WTC11 (cell line): ENCODE measurements at regions not wholly inside any gene's neighbourhood (a gene's known extent, or its start where the extent isn't known, plus 50 kb on each side); places are given as distances from the start of the nearest gene placed in this dataset.

Experiments used
- ATAC-seq: fragments of 200-7000 bp; cut with Tn5 transposase; 2 replicates; pipeline ENCODE4 v1.10.0; 2021; ENCODE audit warnings: mild to moderate bottlenecking, moderate library complexity
- CTCF ChIA-PET: fragments of 300-600 bp; sonication (Branson Sonifier 250); formaldehyde crosslinking; loops from one replicate; lab custom pipeline; 2021; ENCODE audit warnings: antibody characterized with exemption; lab: Charles Lee
- POLR2A ChIA-PET: fragments of 350-600 bp; sonication (Branson Sonifier 250); formaldehyde crosslinking; loops from one replicate; lab custom pipeline; 2021; ENCODE audit warnings: antibody characterized with exemption; lab: Charles Lee
- DNase-seq: peaks from one replicate; pipeline ENCODE4 v3.0.0; 2021; ENCODE audit warnings: low spot score
- H3K27ac Mint-ChIP-seq: 2 replicates; pipeline ENCODE4 v1.8.0; 2021; ENCODE audit warnings: mixed read lengths
- H3K27me3 Mint-ChIP-seq: 2 replicates; pipeline ENCODE4 v1.8.0; 2021; ENCODE audit warnings: low read depth, mild to moderate bottlenecking, moderate library complexity, mixed read lengths
- H3K36me3 Mint-ChIP-seq: 2 replicates; pipeline ENCODE4 v1.8.0; 2021; ENCODE audit warnings: mixed read lengths
- H3K4me1 Mint-ChIP-seq: 2 replicates; pipeline ENCODE4 v1.8.0; 2022; ENCODE audit warnings: mixed read lengths
- H3K4me3 Mint-ChIP-seq: 2 replicates; pipeline ENCODE4 v1.8.0; 2021; ENCODE audit warnings: mild to moderate bottlenecking, moderate library complexity, mixed read lengths
- H3K9me3 Mint-ChIP-seq: 2 replicates; pipeline ENCODE4 v1.8.0; 2021; ENCODE audit warnings: mixed read lengths
- CREM ChIP-seq: sonication (generic); formaldehyde crosslinking; IDR thresholded peaks from 2 replicates; pipeline ENCODE4 v1.8.1; 2022; ENCODE audit warnings: mild to moderate bottlenecking, missing genetic modification reagents, moderate library complexity
- FOXK1 ChIP-seq: sonication (generic); formaldehyde crosslinking; IDR thresholded peaks from 2 replicates; pipeline ENCODE4 v1.8.0; 2022; ENCODE audit warnings: mild to moderate bottlenecking, moderate library complexity, missing genetic modification reagents
- GTF2I ChIP-seq: fragments of 250-450 bp; sonication (Bioruptor Pico); conservative IDR thresholded peaks from 2 replicates; pipeline ENCODE4 v1.4.0; 2021; ENCODE audit warnings: mild to moderate bottlenecking
- KAT7 ChIP-seq: sonication (generic); formaldehyde crosslinking; IDR thresholded peaks from 2 replicates; pipeline ENCODE4 v1.8.1; 2023; ENCODE audit warnings: missing genetic modification reagents, mild to moderate bottlenecking, borderline replicate concordance
- MXD4 ChIP-seq: fragments of 250-450 bp; sonication (Bioruptor Pico); IDR thresholded peaks from 2 replicates; pipeline ENCODE4 v1.8.0; 2021; ENCODE audit warnings: mild to moderate bottlenecking, moderate library complexity, borderline replicate concordance
- NFE2L1 ChIP-seq: sonication (generic); formaldehyde crosslinking; IDR thresholded peaks from 2 replicates; pipeline ENCODE4 v1.8.1; 2023; ENCODE audit warnings: missing genetic modification reagents
- NR3C1 ChIP-seq: sonication (generic); formaldehyde crosslinking; conservative IDR thresholded peaks from 2 replicates; pipeline ENCODE4 v1.8.1; 2023; ENCODE audit warnings: low read depth, mild to moderate bottlenecking, missing genetic modification reagents
- ZNF138 ChIP-seq: sonication (generic); formaldehyde crosslinking; conservative IDR thresholded peaks from 2 replicates; pipeline ENCODE4 v1.8.1; 2022; ENCODE audit warnings: mild to moderate bottlenecking, moderate library complexity, missing genetic modification reagents
- ZNF317 ChIP-seq: sonication (generic); formaldehyde crosslinking; IDR thresholded peaks from 2 replicates; pipeline ENCODE4 v1.8.1; 2023; ENCODE audit warnings: low read depth, mild to moderate bottlenecking, moderate library complexity, missing genetic modification reagents, borderline replicate concordance
- ZNF416 ChIP-seq: fragments of 250-450 bp; sonication (Bioruptor Pico); IDR thresholded peaks from 2 replicates; pipeline ENCODE4 v1.9.0; 2021; ENCODE audit warnings: mild to moderate bottlenecking, inconsistent platforms
- TF ChIP-seq, protein P1 (sequence below): fragments of 200-600 bp; IDR thresholded peaks from 2 replicates; pipeline ENCODE4 v1.8.0; 2022; ENCODE audit warnings: antibody characterized with exemption
- TF ChIP-seq, protein P2 (sequence below): sonication (generic); formaldehyde crosslinking; IDR thresholded peaks from 2 replicates; pipeline ENCODE4 v1.8.0; 2022; ENCODE audit warnings: mild to moderate bottlenecking, missing genetic modification reagents
- TF ChIP-seq, protein P3 (sequence below): sonication (generic); formaldehyde crosslinking; IDR thresholded peaks from 2 replicates; pipeline ENCODE4 v1.8.1; 2022; ENCODE audit warnings: low read depth, mild to moderate bottlenecking, moderate library complexity, missing genetic modification reagents, borderline replicate concordance
- TF ChIP-seq, protein P4 (sequence below): sonication (generic); formaldehyde crosslinking; IDR thresholded peaks from 2 replicates; pipeline ENCODE4 v1.8.0; 2023; ENCODE audit warnings: mild to moderate bottlenecking, missing genetic modification reagents
- TF ChIP-seq, protein P5 (sequence below): sonication (generic); formaldehyde crosslinking; conservative IDR thresholded peaks from 2 replicates; pipeline ENCODE4 v1.8.1; 2022; ENCODE audit warnings: mild to moderate bottlenecking, missing genetic modification reagents
- TF ChIP-seq, protein P6 (sequence below): fragments of 250-450 bp; sonication (Bioruptor Pico); IDR thresholded peaks from 2 replicates; pipeline ENCODE4 v2.1.2; 2022; ENCODE audit warnings: mild to moderate bottlenecking, moderate library complexity
- TF ChIP-seq, protein P7 (sequence below): fragments of 250-450 bp; sonication (Bioruptor Pico); IDR thresholded peaks from 2 replicates; pipeline ENCODE4 v1.9.0; 2021; ENCODE audit warnings: mild to moderate bottlenecking
- TF ChIP-seq, protein P8 (sequence below): sonication (generic); formaldehyde crosslinking; IDR thresholded peaks from 2 replicates; pipeline ENCODE4 v1.8.0; 2023; ENCODE audit warnings: missing genetic modification reagents
- TF ChIP-seq, protein P9 (sequence below): sonication (generic); formaldehyde crosslinking; IDR thresholded peaks from 2 replicates; pipeline ENCODE4 v1.8.1; 2023; ENCODE audit warnings: mild to moderate bottlenecking, moderate library complexity, missing genetic modification reagents

DNA sequence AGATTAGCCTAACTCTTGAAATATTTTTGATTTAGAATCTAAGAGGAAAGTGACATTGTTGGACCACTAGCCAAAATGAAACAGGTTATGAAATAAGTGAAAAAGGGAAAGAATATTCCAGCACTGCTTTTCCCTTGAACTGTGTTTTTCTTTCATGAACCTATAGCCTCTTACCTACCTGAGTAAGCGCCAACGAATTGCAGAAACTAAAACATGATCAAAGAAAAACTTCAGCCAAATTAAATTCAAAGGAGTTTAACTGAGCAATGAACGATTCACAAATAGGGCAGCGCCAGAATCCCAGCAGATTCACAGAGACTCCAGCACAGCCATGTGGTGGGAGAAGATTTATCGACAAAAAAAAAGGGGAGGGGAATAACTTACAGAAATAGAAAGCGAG is 518.6 kb downstream of the PIK3C3 start (continued):
- TF ChIP-seq, protein P1, sequence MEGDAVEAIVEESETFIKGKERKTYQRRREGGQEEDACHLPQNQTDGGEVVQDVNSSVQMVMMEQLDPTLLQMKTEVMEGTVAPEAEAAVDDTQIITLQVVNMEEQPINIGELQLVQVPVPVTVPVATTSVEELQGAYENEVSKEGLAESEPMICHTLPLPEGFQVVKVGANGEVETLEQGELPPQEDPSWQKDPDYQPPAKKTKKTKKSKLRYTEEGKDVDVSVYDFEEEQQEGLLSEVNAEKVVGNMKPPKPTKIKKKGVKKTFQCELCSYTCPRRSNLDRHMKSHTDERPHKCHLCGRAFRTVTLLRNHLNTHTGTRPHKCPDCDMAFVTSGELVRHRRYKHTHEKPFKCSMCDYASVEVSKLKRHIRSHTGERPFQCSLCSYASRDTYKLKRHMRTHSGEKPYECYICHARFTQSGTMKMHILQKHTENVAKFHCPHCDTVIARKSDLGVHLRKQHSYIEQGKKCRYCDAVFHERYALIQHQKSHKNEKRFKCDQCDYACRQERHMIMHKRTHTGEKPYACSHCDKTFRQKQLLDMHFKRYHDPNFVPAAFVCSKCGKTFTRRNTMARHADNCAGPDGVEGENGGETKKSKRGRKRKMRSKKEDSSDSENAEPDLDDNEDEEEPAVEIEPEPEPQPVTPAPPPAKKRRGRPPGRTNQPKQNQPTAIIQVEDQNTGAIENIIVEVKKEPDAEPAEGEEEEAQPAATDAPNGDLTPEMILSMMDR = no peak
- TF ChIP-seq FOXK1 (no peak), KAT7 (CRISPR knock-in tag) (no peak), MXD4 (CRISPR knock-in tag) (no peak), GTF2I (CRISPR knock-in tag) (no peak), ZNF138 (CRISPR knock-in tag) (no peak), CREM (CRISPR knock-in tag) (no peak)
- TF ChIP-seq, protein P2, sequence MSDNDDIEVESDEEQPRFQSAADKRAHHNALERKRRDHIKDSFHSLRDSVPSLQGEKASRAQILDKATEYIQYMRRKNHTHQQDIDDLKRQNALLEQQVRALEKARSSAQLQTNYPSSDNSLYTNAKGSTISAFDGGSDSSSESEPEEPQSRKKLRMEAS = no peak
- TF ChIP-seq, protein P3, sequence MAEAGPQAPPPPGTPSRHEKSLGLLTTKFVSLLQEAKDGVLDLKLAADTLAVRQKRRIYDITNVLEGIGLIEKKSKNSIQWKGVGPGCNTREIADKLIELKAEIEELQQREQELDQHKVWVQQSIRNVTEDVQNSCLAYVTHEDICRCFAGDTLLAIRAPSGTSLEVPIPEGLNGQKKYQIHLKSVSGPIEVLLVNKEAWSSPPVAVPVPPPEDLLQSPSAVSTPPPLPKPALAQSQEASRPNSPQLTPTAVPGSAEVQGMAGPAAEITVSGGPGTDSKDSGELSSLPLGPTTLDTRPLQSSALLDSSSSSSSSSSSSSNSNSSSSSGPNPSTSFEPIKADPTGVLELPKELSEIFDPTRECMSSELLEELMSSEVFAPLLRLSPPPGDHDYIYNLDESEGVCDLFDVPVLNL (CRISPR knock-in tag) = no peak
- TF ChIP-seq, protein P4, sequence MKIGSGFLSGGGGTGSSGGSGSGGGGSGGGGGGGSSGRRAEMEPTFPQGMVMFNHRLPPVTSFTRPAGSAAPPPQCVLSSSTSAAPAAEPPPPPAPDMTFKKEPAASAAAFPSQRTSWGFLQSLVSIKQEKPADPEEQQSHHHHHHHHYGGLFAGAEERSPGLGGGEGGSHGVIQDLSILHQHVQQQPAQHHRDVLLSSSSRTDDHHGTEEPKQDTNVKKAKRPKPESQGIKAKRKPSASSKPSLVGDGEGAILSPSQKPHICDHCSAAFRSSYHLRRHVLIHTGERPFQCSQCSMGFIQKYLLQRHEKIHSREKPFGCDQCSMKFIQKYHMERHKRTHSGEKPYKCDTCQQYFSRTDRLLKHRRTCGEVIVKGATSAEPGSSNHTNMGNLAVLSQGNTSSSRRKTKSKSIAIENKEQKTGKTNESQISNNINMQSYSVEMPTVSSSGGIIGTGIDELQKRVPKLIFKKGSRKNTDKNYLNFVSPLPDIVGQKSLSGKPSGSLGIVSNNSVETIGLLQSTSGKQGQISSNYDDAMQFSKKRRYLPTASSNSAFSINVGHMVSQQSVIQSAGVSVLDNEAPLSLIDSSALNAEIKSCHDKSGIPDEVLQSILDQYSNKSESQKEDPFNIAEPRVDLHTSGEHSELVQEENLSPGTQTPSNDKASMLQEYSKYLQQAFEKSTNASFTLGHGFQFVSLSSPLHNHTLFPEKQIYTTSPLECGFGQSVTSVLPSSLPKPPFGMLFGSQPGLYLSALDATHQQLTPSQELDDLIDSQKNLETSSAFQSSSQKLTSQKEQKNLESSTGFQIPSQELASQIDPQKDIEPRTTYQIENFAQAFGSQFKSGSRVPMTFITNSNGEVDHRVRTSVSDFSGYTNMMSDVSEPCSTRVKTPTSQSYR = no peak
- TF ChIP-seq, protein P5, sequence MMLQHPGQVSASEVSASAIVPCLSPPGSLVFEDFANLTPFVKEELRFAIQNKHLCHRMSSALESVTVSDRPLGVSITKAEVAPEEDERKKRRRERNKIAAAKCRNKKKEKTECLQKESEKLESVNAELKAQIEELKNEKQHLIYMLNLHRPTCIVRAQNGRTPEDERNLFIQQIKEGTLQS (CRISPR knock-in tag) = no peak
- TF ChIP-seq, protein P6, sequence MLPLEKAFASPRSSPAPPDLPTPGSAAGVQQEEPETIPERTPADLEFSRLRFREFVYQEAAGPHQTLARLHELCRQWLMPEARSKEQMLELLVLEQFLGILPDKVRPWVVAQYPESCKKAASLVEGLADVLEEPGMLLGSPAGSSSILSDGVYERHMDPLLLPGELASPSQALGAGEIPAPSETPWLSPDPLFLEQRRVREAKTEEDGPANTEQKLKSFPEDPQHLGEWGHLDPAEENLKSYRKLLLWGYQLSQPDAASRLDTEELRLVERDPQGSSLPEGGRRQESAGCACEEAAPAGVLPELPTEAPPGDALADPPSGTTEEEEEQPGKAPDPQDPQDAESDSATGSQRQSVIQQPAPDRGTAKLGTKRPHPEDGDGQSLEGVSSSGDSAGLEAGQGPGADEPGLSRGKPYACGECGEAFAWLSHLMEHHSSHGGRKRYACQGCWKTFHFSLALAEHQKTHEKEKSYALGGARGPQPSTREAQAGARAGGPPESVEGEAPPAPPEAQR (CRISPR knock-in tag) = no peak

DNA sequence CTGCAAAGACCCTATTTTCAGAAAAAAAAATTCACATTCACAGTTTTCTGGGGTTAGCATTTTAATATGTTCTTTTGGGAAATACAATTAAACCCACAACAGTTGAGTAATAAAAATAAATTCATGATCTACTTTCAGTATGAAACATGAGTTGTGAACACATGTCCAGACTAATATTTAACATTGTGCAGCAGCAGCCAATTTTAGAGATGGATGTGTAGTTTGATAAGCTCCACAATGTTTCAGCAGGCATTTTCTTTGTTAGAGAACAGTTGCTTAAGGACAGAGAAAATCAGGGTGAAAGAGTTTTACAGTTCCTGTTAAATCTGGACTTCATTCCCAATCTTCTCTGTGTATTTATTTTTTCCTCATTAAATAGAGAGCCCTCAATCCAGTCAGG is 519.5 kb downstream of the PIK3C3 start:
- H3K9me3 Mint-ChIP-seq = peaks cover 11% of the 10 kb centered on the region
- H3K36me3 Mint-ChIP-seq = peaks cover 3% of the 10 kb centered on the region; the same call in 1 of the 2 replicates
- peaks cover 4% of the 10 kb centered on the region; the same call in 1 of the 2 replicates for H3K4me1 Mint-ChIP-seq
- DNase-seq = no peak
- ATAC-seq = no peak
- ChIA-PET POLR2A (no interaction called here), CTCF (no interaction called here)
- H3K27ac Mint-ChIP-seq = no peak overlapping the region
- no peaks in the 10 kb centered on the region for H3K27me3 Mint-ChIP-seq
- H3K4me3 Mint-ChIP-seq = no peak overlapping the region
- TF ChIP-seq NFE2L1 (CRISPR knock-in tag) = no peak
- no peak for TF ChIP-seq ZNF317 (CRISPR knock-in tag)
- TF ChIP-seq ZNF416 (CRISPR knock-in tag) = no peak
- TF ChIP-seq, protein P7, sequence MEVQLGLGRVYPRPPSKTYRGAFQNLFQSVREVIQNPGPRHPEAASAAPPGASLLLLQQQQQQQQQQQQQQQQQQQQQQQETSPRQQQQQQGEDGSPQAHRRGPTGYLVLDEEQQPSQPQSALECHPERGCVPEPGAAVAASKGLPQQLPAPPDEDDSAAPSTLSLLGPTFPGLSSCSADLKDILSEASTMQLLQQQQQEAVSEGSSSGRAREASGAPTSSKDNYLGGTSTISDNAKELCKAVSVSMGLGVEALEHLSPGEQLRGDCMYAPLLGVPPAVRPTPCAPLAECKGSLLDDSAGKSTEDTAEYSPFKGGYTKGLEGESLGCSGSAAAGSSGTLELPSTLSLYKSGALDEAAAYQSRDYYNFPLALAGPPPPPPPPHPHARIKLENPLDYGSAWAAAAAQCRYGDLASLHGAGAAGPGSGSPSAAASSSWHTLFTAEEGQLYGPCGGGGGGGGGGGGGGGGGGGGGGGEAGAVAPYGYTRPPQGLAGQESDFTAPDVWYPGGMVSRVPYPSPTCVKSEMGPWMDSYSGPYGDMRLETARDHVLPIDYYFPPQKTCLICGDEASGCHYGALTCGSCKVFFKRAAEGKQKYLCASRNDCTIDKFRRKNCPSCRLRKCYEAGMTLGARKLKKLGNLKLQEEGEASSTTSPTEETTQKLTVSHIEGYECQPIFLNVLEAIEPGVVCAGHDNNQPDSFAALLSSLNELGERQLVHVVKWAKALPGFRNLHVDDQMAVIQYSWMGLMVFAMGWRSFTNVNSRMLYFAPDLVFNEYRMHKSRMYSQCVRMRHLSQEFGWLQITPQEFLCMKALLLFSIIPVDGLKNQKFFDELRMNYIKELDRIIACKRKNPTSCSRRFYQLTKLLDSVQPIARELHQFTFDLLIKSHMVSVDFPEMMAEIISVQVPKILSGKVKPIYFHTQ (CRISPR knock-in tag) = no peak
- no peak for TF ChIP-seq GTF2I (CRISPR knock-in tag)
- TF ChIP-seq NR3C1 (CRISPR knock-in tag) = no peak
- TF ChIP-seq, protein P8, sequence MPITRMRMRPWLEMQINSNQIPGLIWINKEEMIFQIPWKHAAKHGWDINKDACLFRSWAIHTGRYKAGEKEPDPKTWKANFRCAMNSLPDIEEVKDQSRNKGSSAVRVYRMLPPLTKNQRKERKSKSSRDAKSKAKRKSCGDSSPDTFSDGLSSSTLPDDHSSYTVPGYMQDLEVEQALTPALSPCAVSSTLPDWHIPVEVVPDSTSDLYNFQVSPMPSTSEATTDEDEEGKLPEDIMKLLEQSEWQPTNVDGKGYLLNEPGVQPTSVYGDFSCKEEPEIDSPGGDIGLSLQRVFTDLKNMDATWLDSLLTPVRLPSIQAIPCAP (CRISPR knock-in tag) = no peak
- TF ChIP-seq, protein P9, sequence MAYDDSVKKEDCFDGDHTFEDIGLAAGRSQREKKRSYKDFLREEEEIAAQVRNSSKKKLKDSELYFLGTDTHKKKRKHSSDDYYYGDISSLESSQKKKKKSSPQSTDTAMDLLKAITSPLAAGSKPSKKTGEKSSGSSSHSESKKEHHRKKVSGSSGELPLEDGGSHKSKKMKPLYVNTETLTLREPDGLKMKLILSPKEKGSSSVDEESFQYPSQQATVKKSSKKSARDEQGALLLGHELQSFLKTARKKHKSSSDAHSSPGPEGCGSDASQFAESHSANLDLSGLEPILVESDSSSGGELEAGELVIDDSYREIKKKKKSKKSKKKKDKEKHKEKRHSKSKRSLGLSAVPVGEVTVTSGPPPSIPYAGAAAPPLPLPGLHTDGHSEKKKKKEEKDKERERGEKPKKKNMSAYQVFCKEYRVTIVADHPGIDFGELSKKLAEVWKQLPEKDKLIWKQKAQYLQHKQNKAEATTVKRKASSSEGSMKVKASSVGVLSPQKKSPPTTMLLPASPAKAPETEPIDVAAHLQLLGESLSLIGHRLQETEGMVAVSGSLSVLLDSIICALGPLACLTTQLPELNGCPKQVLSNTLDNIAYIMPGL (CRISPR knock-in tag) = no peak
